ENCODE measurements at regions not wholly inside any gene's neighbourhood (a gene's known extent, or its start where the extent isn't known, plus 50 kb on each side); places are given as distances from the start of the nearest gene placed in this dataset.

DNA sequence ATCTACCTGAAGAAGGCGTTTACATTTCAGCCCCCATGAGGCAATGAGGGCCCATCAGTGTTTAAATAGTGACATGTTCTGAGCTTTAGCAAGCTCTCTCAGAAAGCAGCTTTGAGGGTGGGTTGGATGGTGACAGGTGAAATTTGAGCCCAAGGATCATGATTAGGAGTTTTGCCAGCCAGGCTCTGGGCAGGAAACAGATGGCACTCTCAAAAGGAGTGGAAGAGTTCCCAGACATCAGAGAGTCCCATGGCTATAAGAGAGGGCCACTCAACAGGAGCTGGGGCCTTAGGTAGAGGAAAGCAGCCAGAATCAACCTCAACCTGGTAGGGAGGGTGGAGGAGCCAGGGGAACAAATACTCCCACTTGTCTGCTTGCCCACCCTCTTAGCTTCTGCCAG lies 499.8 kb downstream of the MID1IP1 start:
- intact Hi-C loops (cut with micrococcal nuclease): no loop called here
- ChIA-PET CTCF (no interaction called here), POLR2A (no interaction called here)
- Mint-ChIP-seq H3K4me1 (ENCODE audit: low read depth) (peaks cover 42% of the 10 kb centered on the region), H3K27me3 (no peaks in the 10 kb centered on the region), H3K9me3 (peaks cover 17% of the 10 kb centered on the region), H3K27ac (no peak overlapping the region), H3K4me3 (no peak overlapping the region), H3K36me3 (ENCODE audit: low read depth) (peaks cover 56% of the 10 kb centered on the region)
- DNase-seq: no peak
- no peak for ATAC-seq
- TF ChIP-seq, protein P1, sequence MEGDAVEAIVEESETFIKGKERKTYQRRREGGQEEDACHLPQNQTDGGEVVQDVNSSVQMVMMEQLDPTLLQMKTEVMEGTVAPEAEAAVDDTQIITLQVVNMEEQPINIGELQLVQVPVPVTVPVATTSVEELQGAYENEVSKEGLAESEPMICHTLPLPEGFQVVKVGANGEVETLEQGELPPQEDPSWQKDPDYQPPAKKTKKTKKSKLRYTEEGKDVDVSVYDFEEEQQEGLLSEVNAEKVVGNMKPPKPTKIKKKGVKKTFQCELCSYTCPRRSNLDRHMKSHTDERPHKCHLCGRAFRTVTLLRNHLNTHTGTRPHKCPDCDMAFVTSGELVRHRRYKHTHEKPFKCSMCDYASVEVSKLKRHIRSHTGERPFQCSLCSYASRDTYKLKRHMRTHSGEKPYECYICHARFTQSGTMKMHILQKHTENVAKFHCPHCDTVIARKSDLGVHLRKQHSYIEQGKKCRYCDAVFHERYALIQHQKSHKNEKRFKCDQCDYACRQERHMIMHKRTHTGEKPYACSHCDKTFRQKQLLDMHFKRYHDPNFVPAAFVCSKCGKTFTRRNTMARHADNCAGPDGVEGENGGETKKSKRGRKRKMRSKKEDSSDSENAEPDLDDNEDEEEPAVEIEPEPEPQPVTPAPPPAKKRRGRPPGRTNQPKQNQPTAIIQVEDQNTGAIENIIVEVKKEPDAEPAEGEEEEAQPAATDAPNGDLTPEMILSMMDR (IDR thresholded peaks at IDR 0.05): no peak

DNA sequence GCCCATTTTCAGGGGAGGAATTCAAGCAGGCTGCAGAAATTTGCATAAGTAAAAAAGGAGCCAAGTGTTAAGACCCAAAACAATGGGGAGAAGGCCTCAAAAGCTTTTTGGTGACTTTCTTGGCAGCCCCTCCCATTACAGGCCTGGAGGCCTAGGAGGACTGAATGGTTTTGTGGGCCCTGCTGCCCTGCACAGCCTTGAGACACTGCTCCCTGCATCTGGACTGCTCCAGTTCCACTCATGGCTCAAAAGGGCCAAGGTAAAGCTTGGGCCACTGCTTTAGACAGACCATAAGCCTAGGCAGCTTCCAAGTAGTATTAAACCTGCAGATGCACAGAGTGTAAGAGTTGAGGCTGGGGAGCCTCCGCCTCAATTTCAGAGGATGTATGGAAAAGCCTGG lies 501.6 kb downstream of the MID1IP1 start:
- H3K9me3 Mint-ChIP-seq: peaks cover 19% of the 10 kb centered on the region
- ChIA-PET CTCF (no interaction called here), POLR2A (no interaction called here)
- DNase-seq (no peak), ATAC-seq (no peak)
- H3K36me3 Mint-ChIP-seq (ENCODE audit: low read depth): peaks cover 69% of the 10 kb centered on the region
- TF ChIP-seq, protein P1 (IDR thresholded peaks at IDR 0.05): no peak
- no peak overlapping the region for H3K4me3 Mint-ChIP-seq
- H3K27me3 Mint-ChIP-seq: no peaks in the 10 kb centered on the region
- H3K4me1 Mint-ChIP-seq (ENCODE audit: low read depth): peaks cover 45% of the 10 kb centered on the region
- intact Hi-C loops (cut with micrococcal nuclease): no loop called here
- H3K27ac Mint-ChIP-seq: no peak overlapping the region

DNA sequence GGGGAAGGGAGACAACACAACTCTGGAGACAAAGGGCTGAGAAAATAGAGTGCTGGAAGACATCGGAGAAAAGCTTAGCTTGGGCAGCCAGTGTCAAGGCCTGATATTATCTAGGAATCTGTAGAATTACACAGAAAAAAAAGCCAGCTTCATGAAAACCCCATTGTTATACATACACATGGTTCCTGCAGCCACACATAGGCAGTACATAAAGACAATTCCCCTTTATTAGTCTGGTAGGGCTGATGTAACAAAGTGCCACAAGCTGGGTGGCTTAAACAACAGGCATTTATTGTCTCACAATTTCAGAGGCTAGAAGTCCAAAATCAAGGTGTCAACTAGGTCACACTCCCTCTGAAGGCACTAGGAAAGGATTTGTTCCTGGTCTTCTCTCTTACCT lies 503.5 kb downstream of the MID1IP1 start:
- H3K36me3 Mint-ChIP-seq (ENCODE audit: low read depth): peaks cover 76% of the 10 kb centered on the region
- H3K4me1 Mint-ChIP-seq (ENCODE audit: low read depth): peaks cover 46% of the 10 kb centered on the region
- H3K27ac Mint-ChIP-seq: no peak overlapping the region
- ChIA-PET POLR2A (no interaction called here), CTCF (no interaction called here)
- ATAC-seq (no peak), DNase-seq (no peak)
- H3K4me3 Mint-ChIP-seq: no peak overlapping the region
- TF ChIP-seq, protein P1 (IDR thresholded peaks at IDR 0.05): no peak
- peaks cover 18% of the 10 kb centered on the region for H3K9me3 Mint-ChIP-seq
- H3K27me3 Mint-ChIP-seq: no peaks in the 10 kb centered on the region
- intact Hi-C loops (cut with micrococcal nuclease): no loop called here

DNA sequence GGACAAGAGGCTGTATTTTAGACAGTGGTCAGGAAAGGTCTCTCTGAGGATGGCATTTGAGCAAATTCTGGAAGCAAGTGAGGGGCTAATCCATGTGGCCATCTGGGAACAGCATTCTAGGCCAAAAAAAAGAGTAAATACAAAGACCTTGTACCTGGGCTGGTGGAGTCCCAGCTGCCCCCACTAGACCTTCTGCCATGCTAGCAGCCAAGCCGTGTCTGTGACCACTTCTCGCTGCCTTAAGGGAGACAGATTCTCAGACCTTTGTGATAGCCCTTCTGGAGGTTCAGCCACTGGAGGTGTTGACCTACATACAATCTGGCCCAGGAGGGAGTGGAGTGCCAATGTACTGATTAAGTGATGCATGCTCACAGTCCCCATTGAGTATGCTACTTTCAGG lies 506.2 kb downstream of the MID1IP1 start:
- no peak overlapping the region for H3K4me3 Mint-ChIP-seq
- H3K36me3 Mint-ChIP-seq (ENCODE audit: low read depth): peaks cover 78% of the 10 kb centered on the region
- H3K27ac Mint-ChIP-seq: peak overlapping the region; percentile 100

DNA sequence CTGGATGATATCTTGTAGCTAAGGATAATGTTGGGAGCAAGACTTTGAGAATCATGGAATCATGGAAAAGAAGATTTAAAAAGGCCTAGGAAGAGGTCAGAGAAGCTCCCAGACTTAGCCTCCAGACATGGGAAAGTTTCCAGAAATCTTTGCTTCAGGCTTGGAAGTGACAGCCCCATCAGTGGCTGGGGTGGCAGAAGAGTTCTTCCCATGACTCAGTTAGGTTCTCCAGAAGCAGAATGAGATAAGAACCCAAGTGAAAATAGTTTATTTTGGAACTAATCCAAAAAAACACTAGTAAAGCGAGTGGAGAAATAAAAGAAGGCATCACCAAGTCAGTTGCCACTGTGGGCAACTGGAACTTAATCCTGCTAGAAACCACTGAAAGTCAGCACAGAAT lies 506.9 kb downstream of the MID1IP1 start:
- Mint-ChIP-seq H3K4me1 (ENCODE audit: low read depth) (peaks cover 70% of the 10 kb centered on the region), H3K27ac (peak overlapping the region; percentile 100), H3K27me3 (no peaks in the 10 kb centered on the region), H3K4me3 (no peak overlapping the region), H3K9me3 (peaks cover 10% of the 10 kb centered on the region), H3K36me3 (ENCODE audit: low read depth) (peaks cover 82% of the 10 kb centered on the region)
- ChIA-PET POLR2A (interaction anchor here (1.2 kb wide), 1 partner anchor 12 kb away, joined by 4 read pairs; no protein-coding TSS in a partner anchor), CTCF (no interaction called here)
- intact Hi-C loops (cut with micrococcal nuclease): no loop called here
- DNase-seq (no peak), ATAC-seq (no peak)
- TF ChIP-seq, protein P1 (IDR thresholded peaks at IDR 0.05): no peak

More for the DNA sequence above, 506.2 kb downstream of the MID1IP1 start:
- intact Hi-C loops (cut with micrococcal nuclease): no loop called here
- CTCF ChIA-PET: no interaction called here
- no peaks in the 10 kb centered on the region for H3K27me3 Mint-ChIP-seq
- ATAC-seq: no peak
- no peak for DNase-seq
- POLR2A ChIA-PET: interaction anchor here (1.2 kb wide), 1 partner anchor 12 kb away, joined by 4 read pairs; no protein-coding TSS in a partner anchor
- H3K4me1 Mint-ChIP-seq (ENCODE audit: low read depth): peaks cover 64% of the 10 kb centered on the region
- TF ChIP-seq, protein P1 (IDR thresholded peaks at IDR 0.05): no peak
- H3K9me3 Mint-ChIP-seq: peaks cover 10% of the 10 kb centered on the region
